Ascending aorta (tissue), 2 donors: ENCODE measurements at regions not wholly inside any gene's neighbourhood (a gene's known extent, or its start where the extent isn't known, plus 50 kb on each side); places are given as distances from the start of the nearest gene placed in this dataset.

Source experiments
- DNase-seq, 2 donors: peaks; one replicate each; pipeline ENCODE4 v3.0.0-alpha.2; 2019; ENCODE audit warnings: low spot score in 2 of 2
- H3K27ac ChIP-seq, 2 donors: fragments of 200-600 bp; sonication (generic); one replicate each; pipeline ENCODE4 v1.5.1; 2016 to 2017; ENCODE audit warnings: mild to moderate bottlenecking in 1 of 2
- H3K27me3 ChIP-seq: fragments of 200-600 bp; sonication (generic); one replicate; pipeline ENCODE4 v1.5.1; 2017
- H3K36me3 ChIP-seq, 2 donors: fragments of 200-600 bp; sonication (generic); one replicate each; pipeline ENCODE4 v1.5.1; 2016
- H3K4me1 ChIP-seq, 2 donors: fragments of 200-600 bp; sonication (generic); one replicate each; pipeline ENCODE4 v1.5.1; 2016 to 2017; ENCODE audit warnings: mild to moderate bottlenecking in 1 of 2
- H3K4me3 ChIP-seq, 2 donors: fragments of 200-600 bp; sonication (generic); one replicate each; pipeline ENCODE4 v1.5.1; 2016 to 2017; ENCODE audit warnings: mild to moderate bottlenecking in 1 of 2
- H3K9me3 ChIP-seq, 2 donors: fragments of 200-600 bp; sonication (generic); one replicate each; pipeline ENCODE4 v1.5.1; 2016
- intact Hi-C: fragments of 100-400 bp; cut with DNase I; formaldehyde crosslinking; loops from one replicate; pipeline ENCODE4 v1.15.1; 2023
- TF ChIP-seq, protein P1 (sequence below), 3 experiments: fragments of 200-600 bp in 2 of 3; fragments of 450-650 bp in 1 of 3; sonication (generic) in 2 of 3; IDR thresholded peaks; one replicate each; pipeline ENCODE4 v1.5.1; 2016 to 2019; ENCODE audit warnings: antibody characterized with exemption in 3 of 3, mild to moderate bottlenecking in 1 of 3, moderate library complexity in 1 of 3

DNA sequence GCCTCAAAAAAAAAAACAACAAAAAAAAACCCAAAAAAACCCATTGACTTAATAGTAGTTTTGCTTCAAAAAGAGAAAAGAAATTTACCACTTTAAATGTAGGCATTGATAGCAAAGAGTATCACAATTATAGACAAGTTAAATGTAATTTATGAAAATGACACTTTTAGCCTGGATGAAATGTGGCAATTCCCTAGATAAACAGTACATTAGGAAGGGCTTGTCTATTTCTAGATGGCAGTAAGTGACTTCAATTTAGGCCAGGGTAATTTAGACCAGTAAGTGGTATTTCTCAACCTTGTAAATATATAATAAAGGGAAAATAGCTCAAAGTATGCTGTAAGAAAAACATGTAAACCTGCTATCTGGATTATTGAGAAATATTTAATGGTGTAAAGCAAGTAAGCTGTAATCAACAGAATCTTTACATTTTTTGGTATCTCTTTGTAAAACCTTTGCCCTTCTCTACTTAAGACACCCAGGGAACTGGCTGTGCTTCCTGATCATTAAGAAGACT, 103.7 kb upstream of the RAPGEF2 start:
- DNase-seq = no peak
- Histone ChIP-seq H3K36me3 (no peaks in the 10 kb centered on the region), H3K27ac (no peak overlapping the region), H3K4me3 (no peak overlapping the region), H3K9me3 (no peaks in the 10 kb centered on the region), H3K4me1 (no peaks in the 10 kb centered on the region), H3K27me3 (no peaks in the 10 kb centered on the region)
- TF ChIP-seq, protein P1, sequence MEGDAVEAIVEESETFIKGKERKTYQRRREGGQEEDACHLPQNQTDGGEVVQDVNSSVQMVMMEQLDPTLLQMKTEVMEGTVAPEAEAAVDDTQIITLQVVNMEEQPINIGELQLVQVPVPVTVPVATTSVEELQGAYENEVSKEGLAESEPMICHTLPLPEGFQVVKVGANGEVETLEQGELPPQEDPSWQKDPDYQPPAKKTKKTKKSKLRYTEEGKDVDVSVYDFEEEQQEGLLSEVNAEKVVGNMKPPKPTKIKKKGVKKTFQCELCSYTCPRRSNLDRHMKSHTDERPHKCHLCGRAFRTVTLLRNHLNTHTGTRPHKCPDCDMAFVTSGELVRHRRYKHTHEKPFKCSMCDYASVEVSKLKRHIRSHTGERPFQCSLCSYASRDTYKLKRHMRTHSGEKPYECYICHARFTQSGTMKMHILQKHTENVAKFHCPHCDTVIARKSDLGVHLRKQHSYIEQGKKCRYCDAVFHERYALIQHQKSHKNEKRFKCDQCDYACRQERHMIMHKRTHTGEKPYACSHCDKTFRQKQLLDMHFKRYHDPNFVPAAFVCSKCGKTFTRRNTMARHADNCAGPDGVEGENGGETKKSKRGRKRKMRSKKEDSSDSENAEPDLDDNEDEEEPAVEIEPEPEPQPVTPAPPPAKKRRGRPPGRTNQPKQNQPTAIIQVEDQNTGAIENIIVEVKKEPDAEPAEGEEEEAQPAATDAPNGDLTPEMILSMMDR (IDR thresholded peaks at IDR 0.05) = no peak
- intact Hi-C loops = no loop called here

DNA sequence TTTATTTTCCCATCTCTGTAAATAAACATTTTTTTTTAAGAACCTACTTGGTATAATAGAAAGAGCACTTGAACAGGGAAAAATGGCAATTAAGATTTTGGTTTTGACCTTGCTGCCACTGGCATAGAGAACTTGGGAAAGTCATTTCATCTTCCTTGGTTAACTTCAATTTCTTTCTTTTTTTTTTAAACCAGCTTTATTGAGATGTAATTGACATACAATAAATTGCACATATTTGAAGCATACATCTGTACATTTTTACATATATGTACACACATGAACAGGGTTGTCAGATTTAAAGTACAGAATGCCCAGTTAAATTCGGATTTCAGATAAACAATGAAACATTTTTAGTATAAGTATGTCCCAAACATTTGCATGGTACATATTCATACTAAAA, 103.0 kb upstream of the RAPGEF2 start:
- intact Hi-C loops = no loop called here
- Histone ChIP-seq H3K4me3 (no peak overlapping the region), H3K27ac (no peak overlapping the region), H3K9me3 (no peaks in the 10 kb centered on the region), H3K4me1 (no peaks in the 10 kb centered on the region), H3K27me3 (no peaks in the 10 kb centered on the region), H3K36me3 (no peaks in the 10 kb centered on the region)
- no peak for DNase-seq
- TF ChIP-seq, protein P1 (IDR thresholded peaks at IDR 0.05) = no peak

DNA sequence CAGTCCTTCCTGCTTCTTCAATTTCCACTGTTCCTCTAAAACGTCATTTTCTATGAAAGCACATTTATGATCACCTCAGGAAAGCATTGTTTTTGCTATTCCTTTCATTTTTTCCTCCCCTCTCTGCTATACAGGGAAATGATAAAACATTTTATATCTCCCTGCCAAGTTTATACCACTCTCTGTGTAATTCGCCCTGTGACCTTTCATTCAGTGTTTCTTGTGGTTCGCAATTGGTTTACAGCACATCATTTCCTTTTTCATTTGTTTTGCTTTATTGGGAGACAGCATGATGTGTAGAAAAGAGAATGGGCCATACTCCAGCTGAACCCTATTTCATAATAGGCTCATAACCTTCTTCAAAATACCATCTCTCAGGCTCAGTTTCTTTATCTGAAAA, 99.9 kb upstream of the RAPGEF2 start:
- no peaks in the 10 kb centered on the region for H3K27me3 ChIP-seq
- no peaks in the 10 kb centered on the region for H3K36me3 ChIP-seq
- intact Hi-C loops = no loop called here
- no peak overlapping the region for H3K27ac ChIP-seq
- no peaks in the 10 kb centered on the region for H3K9me3 ChIP-seq
- no peak for DNase-seq
- no peaks in the 10 kb centered on the region for H3K4me1 ChIP-seq
- TF ChIP-seq, protein P1 (IDR thresholded peaks at IDR 0.05) = no peak
- no peak overlapping the region for H3K4me3 ChIP-seq

DNA sequence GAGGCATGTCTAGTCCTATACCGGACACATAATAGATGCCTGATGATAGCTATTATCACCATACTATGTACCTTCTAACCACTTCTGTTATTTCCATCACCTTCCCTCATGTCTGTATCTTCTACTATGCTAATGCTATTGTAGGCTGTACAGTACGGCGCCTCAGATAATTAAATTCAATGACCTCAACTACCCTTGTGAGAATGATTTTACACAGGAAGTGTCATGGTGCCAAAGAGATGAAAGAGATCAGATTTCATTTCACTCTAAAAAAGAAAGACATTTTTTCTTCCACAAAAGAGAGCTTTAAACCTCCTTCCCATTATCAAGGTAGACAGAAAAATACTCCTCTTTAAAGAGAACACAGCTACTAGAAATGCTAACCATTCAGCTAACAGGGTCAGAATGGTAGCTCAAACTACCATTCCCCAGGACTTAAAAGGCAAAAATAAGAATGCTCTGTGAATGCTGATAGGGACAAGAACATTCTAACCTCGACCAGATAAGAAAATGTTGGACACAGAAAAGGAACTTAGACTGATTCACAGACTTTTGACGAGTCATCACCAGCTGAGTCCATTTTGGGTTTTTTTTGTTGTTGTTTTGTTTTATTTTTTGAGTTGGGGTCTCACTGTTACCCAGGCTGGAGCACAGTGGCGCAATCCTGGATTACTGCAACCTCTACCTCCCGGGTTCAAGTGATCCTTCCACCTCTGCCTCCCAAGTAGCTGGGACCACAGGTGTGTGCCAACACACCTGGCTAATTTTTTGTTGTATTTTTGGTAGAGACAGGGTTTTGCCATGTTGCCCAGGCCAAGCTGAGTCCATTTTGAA, 99.2 kb upstream of the RAPGEF2 start:
- DNase-seq = no peak
- no peak overlapping the region for H3K27ac ChIP-seq
- no peaks in the 10 kb centered on the region for H3K36me3 ChIP-seq
- no peaks in the 10 kb centered on the region for H3K27me3 ChIP-seq
- no peaks in the 10 kb centered on the region for H3K4me1 ChIP-seq
- intact Hi-C loops = no loop called here
- no peaks in the 10 kb centered on the region for H3K9me3 ChIP-seq
- TF ChIP-seq, protein P1 (IDR thresholded peaks at IDR 0.05) = no peak
- no peak overlapping the region for H3K4me3 ChIP-seq

DNA sequence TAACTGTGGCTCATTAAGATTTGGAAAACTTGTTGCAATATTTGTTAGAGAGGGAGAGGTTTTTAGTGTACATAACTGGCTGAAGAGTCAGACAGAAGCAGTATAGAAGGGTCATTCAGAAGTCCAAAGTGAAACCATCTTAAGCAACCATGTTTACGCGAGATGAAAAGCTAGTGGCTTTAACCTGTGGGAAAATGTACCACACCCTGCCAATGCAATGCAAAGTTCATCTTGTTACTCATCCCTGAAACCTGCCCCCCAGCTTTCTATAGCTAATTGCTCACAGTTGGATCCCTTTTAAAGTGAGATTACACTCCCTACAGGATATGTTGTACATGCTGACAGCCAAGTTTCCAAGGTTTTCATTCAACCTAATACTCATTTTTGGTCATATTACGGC, 96.7 kb upstream of the RAPGEF2 start:
- no peak overlapping the region for H3K27ac ChIP-seq
- DNase-seq = no peak
- H3K9me3 ChIP-seq = no peaks in the 10 kb centered on the region
- H3K36me3 ChIP-seq = no peaks in the 10 kb centered on the region
- no peak overlapping the region for H3K4me3 ChIP-seq
- no peaks in the 10 kb centered on the region for H3K4me1 ChIP-seq
- no peaks in the 10 kb centered on the region for H3K27me3 ChIP-seq
- intact Hi-C loops = no loop called here
- TF ChIP-seq, protein P1 (IDR thresholded peaks at IDR 0.05) = no peak
